Stimulated activated CD8-positive, alpha-beta memory T cell treated with anti-CD3 and anti-CD28 coated beads, Interleukin-4, amount 100 ng/mL, for 48 hours (primary cell): ENCODE measurements at regions not wholly inside any gene's neighbourhood (a gene's known extent, or its start where the extent isn't known, plus 50 kb on each side); places are given as distances from the start of the nearest gene placed in this dataset.
A peak's percentile ranks its signal among the peaks of the same experiment; 100 is the strongest.
"Not testable (repeated sequence)": the region's sequence is repeated elsewhere in the genome, so short reads cannot be mapped to it uniquely, and the experiment has no call there.

Experiments
- DNase-seq: peaks from one replicate; pipeline ENCODE4 v3.0.0-alpha.2; 2020

- DNase-seq = not testable (repeated sequence)
These were observed 76.5 kb upstream of the LINC00632 start for GRCh38 chrX:140633105-140633504.

GRCh38 chrX:140608111-140608510 lies 101.4 kb upstream of the LINC00632 start:
- DNase-seq = no peak

GRCh38 chrX:140602140-140602539 lies 97.3 kb upstream of the SOX3 start:
- DNase-seq = no peak

- no peak for DNase-seq
These were observed 95.0 kb upstream of the SOX3 start for GRCh38 chrX:140599851-140600250.

GRCh38 chrX:140589657-140590056 lies 84.8 kb upstream of the SOX3 start:
- DNase-seq = no peak

GRCh38 chrX:140586951-140587350 lies 82.1 kb upstream of the SOX3 start:
- no peak for DNase-seq

- DNase-seq = no peak
These were observed 75.6 kb upstream of the SOX3 start for GRCh38 chrX:140580478-140580877.

GRCh38 chrX:140572724-140573123 lies 67.9 kb upstream of the SOX3 start:
- peak; percentile 24 for DNase-seq

- DNase-seq = no peak
These were observed 59.0 kb upstream of the SOX3 start for GRCh38 chrX:140563893-140564292.
